ENCODE measurements at regions not wholly inside any gene's neighbourhood (a gene's known extent, or its start where the extent isn't known, plus 50 kb on each side); places are given as distances from the start of the nearest gene placed in this dataset.

- Histone ChIP-seq H4K20me1 (ENCODE audit: insufficient read depth, low read length, poor library complexity, severe bottlenecking) (no peaks in the 10 kb centered on the region), H3K9ac (ENCODE audit: low read depth, low read length, poor library complexity, severe bottlenecking) (no peak overlapping the region), H3K4me2 (ENCODE audit: low read depth, low read length, poor library complexity, severe bottlenecking) (no peak overlapping the region), H3K9me2 (replicated peaks; ENCODE audit: low read depth, low read length) (no peaks in the 10 kb centered on the region), H3K4me3 (ENCODE audit: low read length, poor library complexity, severe bottlenecking) (no peak overlapping the region), H3K36me3 (ENCODE audit: insufficient read depth, low read length) (no peaks in the 10 kb centered on the region), H3K79me2 (ENCODE audit: insufficient read depth, low read length) (no peaks in the 10 kb centered on the region), H3K9me3 (ENCODE audit: insufficient read depth, low read depth, low read length) (no peaks in the 10 kb centered on the region), H3F3A (ENCODE audit: low read depth) (no peaks in the 10 kb centered on the region), H3K4me1 (ENCODE audit: insufficient read depth, low read length, poor library complexity, severe bottlenecking) (no peaks in the 10 kb centered on the region), H2AFZ (ENCODE audit: low read length) (no peak overlapping the region), H3K27me3 (ENCODE audit: insufficient read depth, low read length, poor library complexity, severe bottlenecking) (no peaks in the 10 kb centered on the region)
- TF ChIP-seq EZH2phosphoT487 (IDR thresholded peaks at IDR 0.05; ENCODE audit: borderline replicate concordance) (no peak), CTCF (conservative IDR thresholded peaks at IDR 0.05; ENCODE audit: low read length) (no peak; the same call in 1 of the 2 replicates)
Measured at GRCh38 chr10:43885842-43886241, 237.2 kb upstream of the ZNF32 start.

- Histone ChIP-seq H3K79me2 (ENCODE audit: insufficient read depth, low read length) (no peaks in the 10 kb centered on the region), H3K4me2 (ENCODE audit: low read depth, low read length, poor library complexity, severe bottlenecking) (no peak overlapping the region), H3K9ac (ENCODE audit: low read depth, low read length, poor library complexity, severe bottlenecking) (no peak overlapping the region), H3K27me3 (ENCODE audit: insufficient read depth, low read length, poor library complexity, severe bottlenecking) (no peaks in the 10 kb centered on the region), H3K9me3 (ENCODE audit: insufficient read depth, low read depth, low read length) (no peaks in the 10 kb centered on the region), H4K20me1 (ENCODE audit: insufficient read depth, low read length, poor library complexity, severe bottlenecking) (no peaks in the 10 kb centered on the region), H3K4me1 (ENCODE audit: insufficient read depth, low read length, poor library complexity, severe bottlenecking) (no peaks in the 10 kb centered on the region), H3K4me3 (ENCODE audit: low read length, poor library complexity, severe bottlenecking) (no peak overlapping the region), H3K9me2 (replicated peaks; ENCODE audit: low read depth, low read length) (no peaks in the 10 kb centered on the region), H2AFZ (ENCODE audit: low read length) (no peak overlapping the region), H3F3A (ENCODE audit: low read depth) (no peaks in the 10 kb centered on the region), H3K36me3 (ENCODE audit: insufficient read depth, low read length) (no peaks in the 10 kb centered on the region)
- no peak for TF ChIP-seq CTCF (conservative IDR thresholded peaks at IDR 0.05; ENCODE audit: low read length)
- no peak for TF ChIP-seq EZH2phosphoT487 (IDR thresholded peaks at IDR 0.05; ENCODE audit: borderline replicate concordance)
Measured at GRCh38 chr10:43885252-43885651, 236.6 kb upstream of the ZNF32 start.

GRCh38 chr10:43884501-43885105 lies 235.9 kb upstream of the ZNF32 start:
- Histone ChIP-seq H3K27me3 (ENCODE audit: insufficient read depth, low read length, poor library complexity, severe bottlenecking) (no peaks in the 10 kb centered on the region), H3K9me3 (ENCODE audit: insufficient read depth, low read depth, low read length) (no peaks in the 10 kb centered on the region), H3F3A (ENCODE audit: low read depth) (no peaks in the 10 kb centered on the region), H3K9me2 (replicated peaks; ENCODE audit: low read depth, low read length) (no peaks in the 10 kb centered on the region), H3K4me3 (ENCODE audit: low read length, poor library complexity, severe bottlenecking) (no peak overlapping the region), H3K4me2 (ENCODE audit: low read depth, low read length, poor library complexity, severe bottlenecking) (no peak overlapping the region), H3K9ac (ENCODE audit: low read depth, low read length, poor library complexity, severe bottlenecking) (no peak overlapping the region), H4K20me1 (ENCODE audit: insufficient read depth, low read length, poor library complexity, severe bottlenecking) (no peaks in the 10 kb centered on the region), H3K79me2 (ENCODE audit: insufficient read depth, low read length) (no peaks in the 10 kb centered on the region), H3K4me1 (ENCODE audit: insufficient read depth, low read length, poor library complexity, severe bottlenecking) (no peaks in the 10 kb centered on the region), H3K36me3 (ENCODE audit: insufficient read depth, low read length) (no peaks in the 10 kb centered on the region), H2AFZ (ENCODE audit: low read length) (no peak overlapping the region)
- TF ChIP-seq CTCF (conservative IDR thresholded peaks at IDR 0.05; ENCODE audit: low read length) (no peak), EZH2phosphoT487 (IDR thresholded peaks at IDR 0.05; ENCODE audit: borderline replicate concordance) (no peak)
